Activated CD8-positive, alpha-beta memory T cell treated with anti-CD3 and anti-CD28 coated beads for 24 hours (primary cell): ENCODE measurements at regions not wholly inside any gene's neighbourhood (a gene's known extent, or its start where the extent isn't known, plus 50 kb on each side); places are given as distances from the start of the nearest gene placed in this dataset.
"Not testable (repeated sequence)": the region's sequence is repeated elsewhere in the genome, so short reads cannot be mapped to it uniquely, and the experiment has no call there.

ENCODE experiments used
- DNase-seq: peaks from one replicate; pipeline ENCODE4 v3.0.0-alpha.2; 2020

DNA sequence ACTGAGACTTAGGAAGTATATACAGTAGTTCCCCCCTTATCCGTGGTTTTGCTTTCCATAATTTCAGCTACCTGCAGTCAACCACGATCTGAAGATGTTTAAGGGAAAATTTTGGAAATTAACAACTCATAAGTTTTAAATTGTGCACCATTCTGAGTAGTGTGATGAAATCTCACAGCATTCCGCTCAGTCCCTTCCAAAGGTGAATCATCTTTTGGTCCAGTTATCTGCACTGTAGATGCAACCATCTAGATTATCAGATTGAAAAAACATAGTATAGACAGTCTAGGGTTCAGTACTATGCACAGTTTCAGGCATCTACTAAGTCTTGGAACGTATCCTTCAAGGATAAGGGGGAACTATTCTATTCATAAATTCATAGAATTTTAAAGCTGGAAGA lies 109.0 kb downstream of the ANXA3 start:
- no peak for DNase-seq

GRCh38 chr4:78661086-78661690 lies 109.6 kb downstream of the ANXA3 start:
- DNase-seq, result no peak

DNA sequence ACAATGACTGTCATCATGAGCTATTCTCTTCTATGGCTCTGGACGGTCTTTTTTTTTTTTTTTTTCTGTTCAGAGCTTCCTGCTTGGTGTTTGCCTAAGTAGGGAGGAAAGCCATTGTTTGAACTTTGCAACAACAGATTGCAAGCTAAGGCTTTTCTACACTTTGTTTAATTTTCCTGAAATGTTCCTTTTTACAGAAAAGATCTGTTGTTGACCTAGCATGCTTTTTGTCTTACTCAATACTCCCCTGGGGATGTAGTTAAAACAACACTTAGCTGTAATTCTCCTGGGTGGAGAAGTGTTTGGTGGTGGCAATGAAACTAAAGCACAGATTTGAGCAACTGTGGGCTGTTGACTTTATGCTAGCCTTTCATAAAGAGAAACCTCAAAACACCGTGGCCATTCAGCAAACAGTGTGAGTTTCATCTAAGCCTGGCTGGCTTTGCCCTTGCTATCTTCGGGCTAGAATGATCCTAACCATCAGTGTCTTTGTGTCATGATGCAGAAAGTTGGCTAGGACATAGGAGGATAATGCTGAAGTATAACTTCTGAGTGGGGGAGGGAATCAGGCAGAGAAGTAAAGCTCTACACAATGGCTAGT lies 110.5 kb downstream of the ANXA3 start:
- DNase-seq, result no peak

- no peak for DNase-seq
Observed at GRCh38 chr4:78662658-78663057, 111.1 kb downstream of the ANXA3 start.

DNA sequence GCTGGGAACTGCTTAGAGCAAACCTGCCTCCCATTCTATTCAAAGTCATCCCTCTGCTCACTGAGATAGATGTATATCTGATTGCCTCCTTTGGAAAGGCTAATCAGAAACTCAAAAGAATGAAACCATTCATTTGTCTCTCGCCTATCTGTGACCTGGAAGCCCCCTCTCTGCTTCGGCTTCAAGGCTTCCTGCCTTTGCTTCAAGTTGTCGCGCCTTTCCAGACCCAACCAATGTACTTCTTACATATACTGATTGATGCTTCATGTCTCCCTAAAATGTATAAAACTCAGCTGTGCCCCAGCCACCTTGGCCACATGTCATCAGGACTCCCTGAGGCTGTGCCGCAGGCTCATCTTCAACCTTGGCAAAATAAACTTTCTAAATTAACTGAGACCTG lies 111.9 kb upstream of the BMP2K start:
- not testable (repeated sequence) for DNase-seq

- no peak for DNase-seq
Observed at GRCh38 chr4:78665216-78665770, 110.9 kb upstream of the BMP2K start.

DNA sequence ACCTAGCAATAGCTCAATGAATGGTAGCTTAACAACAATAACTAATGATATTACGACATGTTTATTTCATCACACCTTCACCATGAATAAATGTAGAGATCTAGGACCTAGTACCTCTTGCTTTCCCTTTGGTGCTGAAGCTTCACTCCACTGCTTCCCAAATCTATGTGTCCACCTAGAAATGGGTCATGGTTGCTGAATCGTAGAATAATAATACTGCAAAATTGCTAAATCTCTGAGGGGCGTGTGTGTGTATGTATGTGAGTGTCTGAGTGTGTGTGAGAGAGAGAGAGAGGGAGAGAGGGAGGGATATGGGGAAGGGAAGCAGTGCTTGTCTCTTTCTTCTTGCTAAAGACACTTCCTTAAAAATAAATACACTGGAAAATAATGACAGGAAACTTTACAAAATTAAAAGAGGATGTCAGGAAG lies 109.3 kb upstream of the BMP2K start:
- no peak for DNase-seq

DNA sequence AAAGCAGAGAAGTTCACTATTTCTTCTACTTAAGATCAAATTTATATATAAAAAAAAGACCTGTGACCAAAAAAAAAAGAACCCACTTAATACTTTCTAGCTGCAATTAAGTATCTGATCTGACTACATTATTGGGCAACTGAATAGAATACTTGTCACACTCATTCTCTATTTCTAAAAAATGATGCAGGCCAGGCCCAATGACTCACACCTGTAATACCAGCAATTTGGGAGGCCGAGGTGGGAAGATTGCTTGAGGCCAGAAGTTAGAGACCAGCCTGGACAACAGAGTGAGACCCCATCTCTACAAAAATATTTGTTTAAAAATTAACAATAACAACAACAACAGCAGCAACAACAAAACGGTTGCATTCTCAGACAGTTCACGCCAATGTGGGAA lies 108.8 kb upstream of the BMP2K start:
- DNase-seq, result no peak

DNA sequence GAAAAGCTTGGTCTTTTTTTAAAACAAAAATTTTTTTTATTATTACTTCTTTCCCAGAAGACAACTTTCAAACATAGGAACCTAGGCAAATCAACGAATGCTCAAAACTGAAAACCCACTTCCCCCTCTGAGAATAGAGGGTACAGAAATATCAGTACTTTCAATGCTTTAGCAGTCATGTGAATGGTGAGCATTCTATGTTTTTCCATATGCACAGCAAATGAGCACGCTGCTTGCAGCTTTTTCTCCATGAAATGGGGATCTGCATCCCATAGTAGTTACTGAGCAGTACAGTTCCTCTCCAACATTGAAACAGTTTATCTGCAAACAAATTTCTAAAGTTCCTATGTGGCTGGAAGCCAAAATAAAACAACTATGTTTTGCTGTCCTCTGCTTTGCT lies 108.4 kb upstream of the BMP2K start:
- no peak for DNase-seq

DNA sequence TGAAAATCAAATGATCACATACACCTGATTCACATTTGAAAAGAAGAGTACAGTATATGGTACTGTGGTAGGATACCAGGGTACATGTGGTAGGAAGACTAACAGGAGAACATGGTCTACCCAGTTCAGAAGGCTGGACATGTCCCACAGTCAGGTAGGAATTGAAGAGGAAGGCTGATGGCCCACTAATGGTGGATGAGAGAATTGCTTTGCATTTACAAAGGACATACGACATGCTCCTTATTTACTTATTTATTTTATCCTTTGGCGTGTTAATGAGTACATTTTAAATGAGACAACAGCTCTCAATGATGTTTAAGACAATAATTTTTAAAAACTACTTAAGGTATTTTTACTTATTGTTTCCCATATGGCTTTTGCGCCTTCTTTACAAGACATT lies 106.7 kb upstream of the BMP2K start:
- DNase-seq, result no peak

DNA sequence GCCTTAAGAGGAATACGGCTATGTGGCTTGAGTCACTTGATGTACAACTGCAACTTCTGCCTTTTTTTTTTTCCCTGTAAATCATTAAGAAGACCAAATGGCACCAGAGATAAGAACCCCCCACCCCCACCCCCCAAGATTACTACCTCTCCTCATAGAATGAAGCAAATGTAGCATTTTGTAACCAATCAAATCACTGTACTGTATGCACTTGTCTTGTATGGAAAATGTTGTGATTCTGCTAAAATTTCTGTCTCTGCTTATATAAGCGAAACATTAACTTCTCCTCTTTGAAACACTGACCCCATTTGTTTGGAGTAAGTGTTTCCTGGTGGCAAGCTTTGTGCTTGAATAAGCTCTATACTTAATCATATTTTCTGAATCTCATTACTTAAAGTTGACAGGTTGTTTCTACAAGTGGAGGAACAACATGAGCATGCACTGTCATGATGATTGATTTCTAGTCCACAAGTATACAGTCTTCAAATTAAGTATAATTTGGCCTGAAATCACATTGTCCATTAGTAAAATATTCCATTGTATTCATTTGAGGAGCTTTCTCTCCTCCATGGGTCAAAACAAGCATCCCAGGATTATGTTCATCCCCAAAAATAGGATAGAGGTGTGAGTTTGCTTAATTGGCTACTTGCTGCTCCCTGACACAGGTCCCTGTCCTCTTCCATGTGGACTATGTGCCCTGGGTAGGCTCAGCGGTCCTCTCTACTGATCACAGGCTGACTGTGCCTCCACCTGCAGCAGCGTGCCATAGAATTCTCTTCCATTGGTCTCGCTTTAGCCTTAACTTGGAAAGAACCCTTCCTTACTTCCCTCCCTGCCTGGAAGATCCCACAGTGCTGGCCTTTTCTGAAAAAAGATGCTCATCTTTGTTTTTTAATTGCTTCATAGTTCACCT lies 104.0 kb upstream of the BMP2K start:
- no peak for DNase-seq

DNA sequence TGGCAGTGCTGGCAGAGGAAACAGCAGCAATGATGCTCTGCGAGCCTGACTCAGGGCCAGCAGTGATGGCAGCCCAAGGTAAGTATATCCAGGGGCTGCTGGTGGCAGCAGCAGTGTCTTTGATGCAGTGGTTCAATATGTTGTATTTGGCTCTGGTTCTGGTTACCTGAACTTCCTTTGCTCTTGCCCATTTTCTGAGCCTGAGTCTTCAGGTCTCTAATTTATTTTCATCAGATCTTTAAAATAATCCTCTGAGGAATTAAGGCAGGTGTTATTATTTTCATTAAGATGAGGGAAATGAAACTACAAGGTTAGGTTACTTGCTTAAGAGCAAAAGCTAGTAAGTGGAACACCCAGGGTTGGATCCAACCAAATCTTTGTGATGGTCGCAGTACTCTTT lies 102.8 kb upstream of the BMP2K start:
- DNase-seq, result no peak

DNA sequence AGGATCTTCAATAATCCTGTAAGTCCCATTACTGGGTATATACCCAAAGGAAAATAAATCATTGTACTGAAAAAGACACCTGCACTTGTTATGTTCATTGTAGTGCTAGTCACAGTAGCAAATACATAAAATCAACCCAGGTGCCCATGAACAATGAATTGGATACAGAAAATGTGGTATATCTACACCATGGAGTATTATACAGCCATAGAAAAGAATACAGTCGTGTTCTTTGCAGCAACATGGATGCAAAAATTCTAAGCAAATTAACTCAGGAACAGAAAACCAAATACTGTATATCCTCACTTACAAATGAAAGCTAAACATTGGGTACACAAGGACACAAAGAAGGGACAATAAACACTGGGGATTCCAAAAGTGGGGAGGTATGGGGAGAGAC lies 100.8 kb upstream of the BMP2K start:
- no peak for DNase-seq

DNA sequence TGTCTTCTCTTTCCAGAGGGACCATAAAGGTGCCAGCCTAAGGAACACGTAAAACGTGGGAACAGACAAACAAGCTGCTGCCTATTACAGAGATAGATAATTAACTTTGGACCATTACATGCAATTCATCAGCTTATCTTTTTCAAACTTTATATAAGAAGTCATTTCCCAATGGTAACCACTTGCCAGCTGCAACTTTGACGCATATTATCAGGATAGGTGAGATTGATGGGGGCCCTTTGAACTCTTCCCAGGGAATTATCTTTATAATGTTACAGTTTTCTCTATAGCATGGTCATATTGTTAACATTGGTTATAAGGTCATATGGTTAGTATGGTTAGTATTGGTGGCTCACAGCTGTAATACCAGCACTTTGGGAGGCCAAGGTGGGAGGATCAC lies 94.1 kb upstream of the BMP2K start:
- DNase-seq, result no peak

DNA sequence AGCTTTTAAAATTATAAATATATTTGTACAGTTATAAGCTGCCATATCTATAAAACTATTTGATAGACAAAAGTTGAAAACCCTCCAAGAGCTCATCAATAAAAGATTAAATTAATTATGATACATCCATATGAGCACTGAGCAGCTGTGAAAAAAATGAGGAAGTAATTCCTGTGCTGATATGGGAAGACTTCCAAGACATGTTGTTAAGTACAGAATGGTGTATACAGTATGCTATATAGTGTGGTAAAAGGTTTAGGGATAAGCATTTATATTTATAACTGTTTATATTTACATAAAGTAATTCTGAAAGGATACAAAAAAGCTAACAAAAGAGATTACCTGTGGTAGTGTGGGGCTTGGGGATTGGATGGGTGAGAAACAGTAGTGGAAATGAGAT lies 92.8 kb upstream of the BMP2K start:
- DNase-seq, result no peak

DNA sequence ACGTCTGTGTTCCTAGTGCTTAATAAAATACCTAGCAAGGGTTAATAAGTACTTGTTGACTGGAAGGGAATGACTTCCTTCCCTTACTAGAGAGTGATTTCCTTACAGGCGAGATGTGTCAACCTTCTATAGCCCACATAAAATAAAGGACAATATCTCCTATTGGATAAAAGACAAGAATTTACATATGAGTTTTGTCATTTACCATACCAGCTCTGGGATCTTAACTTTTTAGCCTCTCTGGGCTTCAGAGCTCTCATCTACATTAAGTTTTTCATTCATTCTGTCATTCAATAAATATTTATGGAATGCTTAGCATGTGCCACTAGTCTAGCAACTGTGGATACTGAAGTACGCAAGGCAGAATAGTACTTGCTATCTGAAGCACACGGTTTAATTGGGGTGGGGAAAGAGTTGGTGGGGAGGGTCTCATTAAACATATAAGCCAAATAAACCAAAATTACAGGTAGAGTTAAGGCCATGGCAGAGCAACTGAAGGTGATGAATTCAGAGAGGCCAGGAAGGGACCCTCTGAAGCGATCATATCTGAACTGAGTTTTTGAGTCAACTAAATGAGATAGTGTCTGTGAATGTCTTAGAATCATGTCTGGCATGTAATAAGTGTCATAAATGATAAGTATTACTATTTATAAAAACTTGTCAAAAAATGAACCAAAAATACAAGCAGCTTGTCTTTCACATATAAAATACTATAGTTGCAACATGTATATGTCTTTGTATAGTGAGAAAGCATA lies 91.6 kb upstream of the BMP2K start:
- DNase-seq, result no peak

DNA sequence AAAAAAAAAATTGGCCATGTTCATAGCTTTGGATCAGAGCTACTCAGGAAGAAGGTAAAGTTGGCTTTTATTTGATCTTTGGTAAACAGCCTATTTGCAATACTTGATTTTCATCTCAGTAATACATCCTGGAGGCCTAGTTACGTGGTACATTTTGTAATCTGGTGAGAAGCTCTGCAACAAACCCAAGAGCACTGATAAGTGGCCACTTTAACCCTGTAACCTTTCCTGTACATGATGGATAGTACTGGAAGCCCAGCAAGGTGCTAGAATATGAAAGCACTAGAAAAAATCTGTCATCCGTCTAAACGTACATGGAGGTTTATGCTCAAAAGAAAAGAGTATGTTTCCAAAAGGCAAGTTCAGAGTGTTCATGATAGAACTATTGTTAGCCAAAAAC lies 88.3 kb upstream of the BMP2K start:
- no peak for DNase-seq

- DNase-seq, result no peak
Observed at GRCh38 chr4:78688366-78688765, 87.8 kb upstream of the BMP2K start.

DNA sequence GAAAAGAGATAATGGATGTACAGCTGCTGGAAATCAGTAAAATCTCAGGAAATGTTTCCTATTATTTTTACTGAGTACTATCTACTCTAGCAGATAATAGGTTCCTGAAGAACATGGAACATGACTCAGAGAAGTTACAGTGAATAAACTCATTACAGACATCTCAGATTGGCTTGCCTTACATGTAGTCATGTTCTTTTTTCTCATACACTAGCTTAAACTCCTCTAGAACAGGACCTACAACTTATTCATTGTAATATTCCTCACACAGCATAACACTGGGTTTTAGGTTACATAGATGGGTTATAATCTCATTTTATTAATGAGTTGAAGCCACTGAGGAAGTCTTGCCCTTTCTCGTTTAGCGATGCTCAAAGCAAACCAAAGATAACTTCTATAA lies 86.9 kb upstream of the BMP2K start:
- DNase-seq, result no peak

GRCh38 chr4:78689700-78690323 lies 86.3 kb upstream of the BMP2K start:
- no peak for DNase-seq

DNA sequence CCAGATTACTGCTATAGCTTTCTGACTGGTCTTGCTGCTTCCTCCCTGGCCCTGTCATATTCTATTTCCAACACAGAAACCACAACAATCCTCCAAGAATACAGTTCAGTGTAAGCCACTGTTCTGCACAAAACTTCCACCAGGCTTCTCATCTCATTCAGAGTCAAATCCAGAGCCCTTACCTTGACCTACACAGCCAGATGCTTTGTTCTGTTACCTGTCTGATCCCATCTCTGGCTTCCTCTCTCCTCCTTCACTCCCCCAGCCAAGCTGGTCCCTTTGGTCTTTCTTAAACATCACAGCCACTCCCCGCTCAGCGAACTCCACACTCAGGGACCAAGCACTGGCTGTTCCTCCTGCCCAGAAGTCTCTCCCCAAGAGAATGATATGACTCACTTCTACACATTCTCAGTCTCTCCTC lies 84.8 kb upstream of the BMP2K start:
- DNase-seq, result no peak

DNA sequence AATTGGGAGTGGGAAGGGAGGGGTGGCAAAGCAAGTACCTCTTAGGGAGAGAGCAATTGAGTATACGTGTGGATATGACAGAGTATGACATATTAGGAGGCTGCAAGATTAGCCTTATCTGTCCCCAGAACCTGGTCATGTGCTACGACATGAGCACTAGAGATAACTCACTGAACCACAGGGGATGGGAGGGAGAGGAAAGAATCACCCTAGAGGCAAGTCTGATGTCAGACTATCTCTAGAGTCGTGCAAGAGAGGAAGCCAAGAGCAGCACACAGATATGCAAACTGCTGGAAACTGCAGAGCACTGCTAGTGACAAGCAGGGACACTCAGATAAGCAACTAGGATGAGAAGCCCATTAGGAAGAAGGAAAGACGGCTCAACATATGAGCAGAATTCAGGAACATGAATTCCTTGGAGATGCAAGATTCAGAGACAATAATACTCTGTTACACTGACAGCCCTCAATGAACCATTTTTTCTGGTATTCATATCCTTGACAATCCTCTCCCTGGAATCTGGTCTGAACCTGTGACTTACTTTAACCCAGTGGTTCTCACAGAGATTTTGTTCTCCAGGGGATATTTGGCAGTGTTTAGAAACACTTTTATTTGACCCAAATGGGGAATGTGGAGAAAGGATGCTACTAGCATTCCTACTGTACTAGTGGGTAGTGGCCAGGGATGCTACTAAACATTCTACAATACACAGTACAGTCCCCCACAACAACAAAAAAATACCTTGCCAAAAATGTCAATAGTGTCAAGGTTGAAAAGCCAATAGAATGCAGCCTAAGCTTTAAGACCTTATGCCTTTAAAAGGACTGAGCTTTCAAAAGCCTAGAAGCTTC lies 84.0 kb upstream of the BMP2K start:
- DNase-seq, result no peak
